GM23338 (cell line): ENCODE measurements at regions not wholly inside any gene's neighbourhood (a gene's known extent, or its start where the extent isn't known, plus 50 kb on each side); places are given as distances from the start of the nearest gene placed in this dataset.

Source experiments
- CREB1 ChIP-seq: fragments of 250-450 bp; sonication (Bioruptor Pico); IDR thresholded peaks from 2 replicates; pipeline ENCODE4 v1.5.0; 2020; ENCODE audit warnings: low read depth, mild to moderate bottlenecking, moderate library complexity
- CTCF ChIP-seq, 2 experiments: fragments of 200-600 bp in 1 of 2; sonication (generic) in 1 of 2; conservative IDR thresholded peaks; 2 replicates each; pipeline versions ENCODE4 v1.5.1 to v1.6.1; 2016 to 2017; ENCODE audit warnings: antibody characterized with exemption in 2 of 2, low read depth in 2 of 2, mild to moderate bottlenecking in 2 of 2, moderate library complexity in 1 of 2
- EZH2 ChIP-seq: fragments of 200-600 bp; sonication (generic); IDR thresholded peaks from one replicate; pipeline ENCODE4 v1.8.0; 2017; ENCODE audit warnings: antibody characterized with exemption, mild to moderate bottlenecking, low read depth; ENCODE audit not compliant: unreplicated experiment
- EZH2phosphoT487 ChIP-seq: fragments of 200-600 bp; sonication (generic); IDR thresholded peaks from one replicate; pipeline ENCODE4 v1.8.1; 2018; ENCODE audit warnings: antibody characterized with exemption; ENCODE audit not compliant: unreplicated experiment
- JUNB ChIP-seq: IDR thresholded peaks from one replicate; pipeline ENCODE4 v1.6.1; 2016; ENCODE audit warnings: antibody characterized with exemption; ENCODE audit not compliant: unreplicated experiment
- POLR2AphosphoS5 ChIP-seq: IDR thresholded peaks from 2 replicates; pipeline ENCODE4 v1.6.1; 2016; ENCODE audit warnings: antibody characterized with exemption, low read depth
- REST ChIP-seq: IDR thresholded peaks from one replicate; pipeline ENCODE4 v1.6.1; 2018; ENCODE audit warnings: antibody characterized with exemption; ENCODE audit not compliant: unreplicated experiment
- STAT1 ChIP-seq: IDR thresholded peaks from one replicate; pipeline ENCODE4 v1.6.1; 2016; ENCODE audit warnings: antibody characterized with exemption; ENCODE audit not compliant: unreplicated experiment
- ZNF114 ChIP-seq: fragments of 250-450 bp; sonication (Bioruptor Pico); IDR thresholded peaks from 2 replicates; pipeline ENCODE4 v1.5.0; 2020; ENCODE audit warnings: mild to moderate bottlenecking, moderate library complexity
- ZNF331 ChIP-seq: fragments of 250-450 bp; sonication (Bioruptor Pico); IDR thresholded peaks from 2 replicates; pipeline ENCODE4 v1.5.0; 2020; ENCODE audit warnings: low read depth, mild to moderate bottlenecking, moderate library complexity
- TF ChIP-seq, protein P1 (sequence below): IDR thresholded peaks from 2 replicates; pipeline ENCODE4 v1.6.1; 2016; ENCODE audit warnings: antibody characterized with exemption
- TF ChIP-seq, protein P2 (sequence below): fragments of 250-450 bp; sonication (Bioruptor Pico); IDR thresholded peaks from 2 replicates; pipeline ENCODE4 v1.5.0; 2020; ENCODE audit warnings: mild to moderate bottlenecking, moderate library complexity

GRCh38 chr9:24286761-24287160 lies 258.9 kb downstream of the IZUMO3 start:
- TF ChIP-seq CTCF (conservative IDR thresholded peaks at IDR 0.05; ENCODE audit: low read depth in 2 of 2), result no peak
- TF ChIP-seq EZH2phosphoT487, result no peak
- no peak for TF ChIP-seq REST
- TF ChIP-seq CREB1 (CRISPR knock-in tag), result no peak
- no peak for TF ChIP-seq POLR2AphosphoS5
- TF ChIP-seq, protein P1, sequence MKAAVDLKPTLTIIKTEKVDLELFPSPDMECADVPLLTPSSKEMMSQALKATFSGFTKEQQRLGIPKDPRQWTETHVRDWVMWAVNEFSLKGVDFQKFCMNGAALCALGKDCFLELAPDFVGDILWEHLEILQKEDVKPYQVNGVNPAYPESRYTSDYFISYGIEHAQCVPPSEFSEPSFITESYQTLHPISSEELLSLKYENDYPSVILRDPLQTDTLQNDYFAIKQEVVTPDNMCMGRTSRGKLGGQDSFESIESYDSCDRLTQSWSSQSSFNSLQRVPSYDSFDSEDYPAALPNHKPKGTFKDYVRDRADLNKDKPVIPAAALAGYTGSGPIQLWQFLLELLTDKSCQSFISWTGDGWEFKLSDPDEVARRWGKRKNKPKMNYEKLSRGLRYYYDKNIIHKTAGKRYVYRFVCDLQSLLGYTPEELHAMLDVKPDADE, result no peak
- no peak for TF ChIP-seq EZH2
- TF ChIP-seq, protein P2, sequence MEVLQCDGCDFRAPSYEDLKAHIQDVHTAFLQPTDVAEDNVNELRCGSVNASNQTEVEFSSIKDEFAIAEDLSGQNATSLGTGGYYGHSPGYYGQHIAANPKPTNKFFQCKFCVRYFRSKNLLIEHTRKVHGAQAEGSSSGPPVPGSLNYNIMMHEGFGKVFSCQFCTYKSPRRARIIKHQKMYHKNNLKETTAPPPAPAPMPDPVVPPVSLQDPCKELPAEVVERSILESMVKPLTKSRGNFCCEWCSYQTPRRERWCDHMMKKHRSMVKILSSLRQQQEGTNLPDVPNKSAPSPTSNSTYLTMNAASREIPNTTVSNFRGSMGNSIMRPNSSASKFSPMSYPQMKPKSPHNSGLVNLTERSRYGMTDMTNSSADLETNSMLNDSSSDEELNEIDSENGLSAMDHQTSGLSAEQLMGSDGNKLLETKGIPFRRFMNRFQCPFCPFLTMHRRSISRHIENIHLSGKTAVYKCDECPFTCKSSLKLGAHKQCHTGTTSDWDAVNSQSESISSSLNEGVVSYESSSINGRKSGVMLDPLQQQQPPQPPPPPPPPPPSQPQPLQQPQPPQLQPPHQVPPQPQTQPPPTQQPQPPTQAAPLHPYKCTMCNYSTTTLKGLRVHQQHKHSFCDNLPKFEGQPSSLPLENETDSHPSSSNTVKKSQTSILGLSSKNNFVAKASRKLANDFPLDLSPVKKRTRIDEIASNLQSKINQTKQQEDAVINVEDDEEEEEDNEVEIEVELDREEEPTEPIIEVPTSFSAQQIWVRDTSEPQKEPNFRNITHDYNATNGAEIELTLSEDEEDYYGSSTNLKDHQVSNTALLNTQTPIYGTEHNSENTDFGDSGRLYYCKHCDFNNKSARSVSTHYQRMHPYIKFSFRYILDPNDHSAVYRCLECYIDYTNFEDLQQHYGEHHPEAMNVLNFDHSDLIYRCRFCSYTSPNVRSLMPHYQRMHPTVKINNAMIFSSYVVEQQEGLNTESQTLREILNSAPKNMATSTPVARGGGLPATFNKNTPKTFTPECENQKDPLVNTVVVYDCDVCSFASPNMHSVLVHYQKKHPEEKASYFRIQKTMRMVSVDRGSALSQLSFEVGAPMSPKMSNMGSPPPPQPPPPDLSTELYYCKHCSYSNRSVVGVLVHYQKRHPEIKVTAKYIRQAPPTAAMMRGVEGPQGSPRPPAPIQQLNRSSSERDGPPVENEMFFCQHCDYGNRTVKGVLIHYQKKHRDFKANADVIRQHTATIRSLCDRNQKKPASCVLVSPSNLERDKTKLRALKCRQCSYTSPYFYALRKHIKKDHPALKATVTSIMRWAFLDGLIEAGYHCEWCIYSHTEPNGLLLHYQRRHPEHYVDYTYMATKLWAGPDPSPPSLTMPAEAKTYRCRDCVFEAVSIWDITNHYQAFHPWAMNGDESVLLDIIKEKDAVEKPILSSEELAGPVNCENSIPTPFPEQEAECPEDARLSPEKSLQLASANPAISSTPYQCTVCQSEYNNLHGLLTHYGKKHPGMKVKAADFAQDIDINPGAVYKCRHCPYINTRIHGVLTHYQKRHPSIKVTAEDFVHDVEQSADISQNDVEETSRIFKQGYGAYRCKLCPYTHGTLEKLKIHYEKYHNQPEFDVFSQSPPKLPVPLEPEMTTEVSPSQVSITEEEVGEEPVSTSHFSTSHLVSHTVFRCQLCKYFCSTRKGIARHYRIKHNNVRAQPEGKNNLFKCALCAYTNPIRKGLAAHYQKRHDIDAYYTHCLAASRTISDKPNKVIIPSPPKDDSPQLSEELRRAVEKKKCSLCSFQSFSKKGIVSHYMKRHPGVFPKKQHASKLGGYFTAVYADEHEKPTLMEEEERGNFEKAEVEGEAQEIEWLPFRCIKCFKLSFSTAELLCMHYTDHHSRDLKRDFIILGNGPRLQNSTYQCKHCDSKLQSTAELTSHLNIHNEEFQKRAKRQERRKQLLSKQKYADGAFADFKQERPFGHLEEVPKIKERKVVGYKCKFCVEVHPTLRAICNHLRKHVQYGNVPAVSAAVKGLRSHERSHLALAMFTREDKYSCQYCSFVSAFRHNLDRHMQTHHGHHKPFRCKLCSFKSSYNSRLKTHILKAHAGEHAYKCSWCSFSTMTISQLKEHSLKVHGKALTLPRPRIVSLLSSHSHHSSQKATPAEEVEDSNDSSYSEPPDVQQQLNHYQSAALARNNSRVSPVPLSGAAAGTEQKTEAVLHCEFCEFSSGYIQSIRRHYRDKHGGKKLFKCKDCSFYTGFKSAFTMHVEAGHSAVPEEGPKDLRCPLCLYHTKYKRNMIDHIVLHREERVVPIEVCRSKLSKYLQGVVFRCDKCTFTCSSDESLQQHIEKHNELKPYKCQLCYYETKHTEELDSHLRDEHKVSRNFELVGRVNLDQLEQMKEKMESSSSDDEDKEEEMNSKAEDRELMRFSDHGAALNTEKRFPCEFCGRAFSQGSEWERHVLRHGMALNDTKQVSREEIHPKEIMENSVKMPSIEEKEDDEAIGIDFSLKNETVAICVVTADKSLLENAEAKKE (CRISPR knock-in tag), result no peak
- no peak for TF ChIP-seq JUNB
- no peak for TF ChIP-seq ZNF331 (CRISPR knock-in tag)
- no peak for TF ChIP-seq ZNF114 (CRISPR knock-in tag)
- no peak for TF ChIP-seq STAT1
